OCI-LY7 (cell line): ENCODE measurements at regions not wholly inside any gene's neighbourhood (a gene's known extent, or its start where the extent isn't known, plus 50 kb on each side); places are given as distances from the start of the nearest gene placed in this dataset.

ENCODE experiments used
- BruUV-seq: library from RNA; stranded (reverse); fragments of 400-500 nt; replicated peaks from 2 replicates; lab custom pipeline; 2021; lab: Mats Ljungman, UMichigan
- CTCF ChIA-PET: fragments of 300-600 bp; sonication (Branson Sonifier 250); formaldehyde crosslinking; loops from one replicate; lab custom pipeline; 2022; ENCODE audit warnings: antibody characterized with exemption; ENCODE audit not compliant: unreplicated experiment; lab: Charles Lee
- POLR2A ChIA-PET: fragments of 300-600 bp; sonication (Branson Sonifier 250); formaldehyde crosslinking; loops from one replicate; lab custom pipeline; 2022; ENCODE audit warnings: antibody characterized with exemption; lab: Charles Lee
- DNase-seq: peaks from one replicate; pipeline ENCODE4 v3.0.0-alpha.2; 2015; ENCODE audit warnings: low spot score
- H2AFZ ChIP-seq: fragments of 200-600 bp; sonication (generic), shearing (Covaris generic); 2 replicates; pipeline ENCODE4 v1.6.1; 2014; ENCODE audit warnings: mild to moderate bottlenecking, antibody characterized with exemption, low read length, moderate library complexity
- H3K27ac ChIP-seq: fragments of 200-600 bp; sonication (generic); 2 replicates; pipeline ENCODE4 v1.5.1; 2014; ENCODE audit warnings: mixed run types, low read depth, mild to moderate bottlenecking, moderate library complexity, low read length, inconsistent platforms; ENCODE audit not compliant: poor library complexity, severe bottlenecking
- H3K36me3 ChIP-seq: fragments of 200-600 bp; sonication (generic); 2 replicates; pipeline ENCODE4 v1.6.1; 2014; ENCODE audit warnings: mild to moderate bottlenecking, antibody characterized with exemption, low read length, moderate library complexity, mixed read lengths; ENCODE audit not compliant: insufficient read depth
- H3K4me1 ChIP-seq: fragments of 200-600 bp; sonication (generic); 2 replicates; pipeline ENCODE4 v1.5.1; 2014; ENCODE audit warnings: mild to moderate bottlenecking, low read length; ENCODE audit not compliant: insufficient read depth, poor library complexity, severe bottlenecking
- H3K4me2 ChIP-seq: fragments of 200-600 bp; sonication (generic); 2 replicates; pipeline ENCODE4 v1.6.1; 2014; ENCODE audit warnings: mild to moderate bottlenecking, low read length
- H3K4me3 ChIP-seq: fragments of 200-600 bp; sonication (generic); 2 replicates; pipeline ENCODE4 v1.5.1; 2014; ENCODE audit warnings: mild to moderate bottlenecking, low read depth, low read length; ENCODE audit not compliant: poor library complexity, severe bottlenecking
- H3K79me2 ChIP-seq: fragments of 200-600 bp; sonication (generic); 2 replicates; pipeline ENCODE4 v1.6.1; 2016; ENCODE audit warnings: low read depth, mild to moderate bottlenecking, low read length, moderate library complexity, mixed read lengths; ENCODE audit not compliant: insufficient read depth
- H3K9me2 ChIP-seq: fragments of 200-600 bp; sonication (generic); 2 replicates; pipeline ENCODE4 v1.6.1; 2016; ENCODE audit warnings: mild to moderate bottlenecking, low read length, mixed read lengths; ENCODE audit not compliant: insufficient read depth
- H3K9me3 ChIP-seq: fragments of 200-600 bp; sonication (generic); 2 replicates; pipeline ENCODE4 v1.6.1; 2014; ENCODE audit warnings: mild to moderate bottlenecking, mixed run types, low read length, mixed read lengths
- H4K20me1 ChIP-seq: fragments of 200-600 bp; sonication (generic); 2 replicates; pipeline ENCODE4 v1.6.1; 2014; ENCODE audit warnings: mild to moderate bottlenecking, antibody characterized with exemption, low read length, moderate library complexity, mixed read lengths; ENCODE audit not compliant: insufficient read depth
- CTCF ChIP-seq: fragments of 200-600 bp; sonication (generic); conservative IDR thresholded peaks from 2 replicates; pipeline ENCODE4 v1.5.1; 2014; ENCODE audit warnings: mild to moderate bottlenecking, antibody characterized with exemption, low read length, moderate library complexity, mixed read lengths
- EZH2phosphoT487 ChIP-seq: fragments of 200-600 bp; sonication (generic); IDR thresholded peaks from 2 replicates; pipeline ENCODE4 v1.6.1; 2018; ENCODE audit warnings: low read depth, borderline replicate concordance, mild to moderate bottlenecking, mixed run types, antibody characterized with exemption, low read length, moderate library complexity, mixed read lengths
- intact Hi-C: fragments of 100-400 bp; cut with micrococcal nuclease; formaldehyde crosslinking; loops from one replicate; pipeline ENCODE4 v1.10.0; 2022; ENCODE audit not compliant: unreplicated experiment

DNA sequence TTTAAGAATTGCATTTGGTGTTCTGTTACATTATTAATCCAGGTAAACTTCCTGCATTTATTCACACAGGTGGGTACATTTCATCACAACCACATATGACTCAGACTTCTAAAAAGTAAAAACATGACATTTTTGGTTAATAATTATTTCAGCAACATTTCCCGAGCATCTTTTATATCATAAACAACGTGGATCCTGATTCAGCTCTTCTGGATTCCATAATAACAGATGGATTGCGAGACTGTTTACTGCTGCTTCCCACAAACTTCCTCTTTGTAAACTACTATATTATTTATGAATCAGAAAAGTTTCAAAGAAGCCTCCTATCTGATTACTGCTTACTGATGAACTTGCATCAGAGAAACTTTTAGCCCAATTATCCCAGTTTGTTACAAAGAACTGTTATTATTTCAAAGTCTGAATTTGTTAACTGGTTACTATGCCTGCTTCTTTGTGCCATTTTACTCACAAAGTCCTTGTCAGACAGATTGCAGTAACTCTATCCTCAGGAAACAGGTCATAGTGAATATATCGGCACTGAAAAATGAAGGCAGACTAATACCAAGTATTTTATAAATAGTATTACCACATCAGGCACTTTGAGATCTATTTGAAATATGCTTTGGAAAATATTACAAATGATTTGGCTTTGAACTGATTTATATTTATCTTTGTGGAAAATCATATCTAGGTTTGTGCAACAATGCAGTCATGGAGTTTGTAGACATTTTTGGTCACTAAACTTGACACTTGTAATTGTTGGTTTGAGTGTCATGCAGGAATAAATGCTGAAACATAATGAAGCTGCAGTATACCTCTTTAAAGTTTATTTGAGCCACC, 511.6 kb downstream of the PLCL1 start:
- H3K27ac ChIP-seq: no peak overlapping the region
- no peaks in the 10 kb centered on the region for H3K79me2 ChIP-seq
- H3K9me2 ChIP-seq: no peaks in the 10 kb centered on the region
- intact Hi-C loops: loop anchor here (2.0 to 10.0 kb wide), 3 partner anchors 339 to 1171 kb away; no protein-coding TSS in a partner anchor
- TF ChIP-seq CTCF: no peak
- TF ChIP-seq EZH2phosphoT487: no peak
- H3K4me3 ChIP-seq: no peak overlapping the region
- DNase-seq: no peak
- POLR2A ChIA-PET: no interaction called here
- H3K9me3 ChIP-seq: no peaks in the 10 kb centered on the region
- no TSS peak for BruUV-seq
- H3K36me3 ChIP-seq: no peaks in the 10 kb centered on the region
- no peaks in the 10 kb centered on the region for H4K20me1 ChIP-seq
- CTCF ChIA-PET: no interaction called here
- H3K4me2 ChIP-seq: no peak overlapping the region
- peak overlapping the region; percentile 65 for H2AFZ ChIP-seq
- peaks cover 36% of the 10 kb centered on the region for H3K4me1 ChIP-seq

DNA sequence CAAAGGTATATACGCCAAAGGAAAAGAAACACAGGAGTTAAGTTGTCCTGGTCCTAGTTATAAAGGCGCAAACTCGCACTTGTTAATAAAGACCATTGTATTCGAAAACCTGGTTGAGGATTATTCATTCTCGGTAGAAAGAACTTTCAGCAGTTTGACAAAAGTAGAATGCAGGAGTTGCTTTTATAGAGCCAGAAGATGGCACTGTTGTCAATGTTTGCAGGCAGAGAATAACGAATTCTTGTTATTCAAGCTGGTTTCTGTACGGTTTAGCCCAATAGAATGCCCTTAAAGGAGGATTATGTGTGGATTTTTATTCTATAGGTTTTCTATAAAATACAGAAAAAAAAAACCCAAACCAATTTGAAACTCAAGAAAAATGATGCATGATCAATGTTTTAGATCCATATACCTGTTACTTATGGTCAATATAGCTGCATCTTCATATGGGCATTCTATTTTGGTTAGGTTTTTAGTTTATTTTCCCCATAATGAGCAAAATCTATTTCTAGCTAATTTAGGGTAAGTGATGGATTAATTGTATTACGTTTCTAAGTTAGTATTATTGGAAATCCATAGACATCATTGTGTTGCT, 510.3 kb downstream of the PLCL1 start:
- Histone ChIP-seq H3K36me3 (no peaks in the 10 kb centered on the region), H3K9me3 (no peaks in the 10 kb centered on the region), H3K9me2 (no peaks in the 10 kb centered on the region), H3K27ac (no peak overlapping the region), H3K4me3 (no peak overlapping the region), H4K20me1 (no peaks in the 10 kb centered on the region), H3K4me2 (peak overlapping the region; percentile 17; the same call in 1 of the 2 replicates), H3K4me1 (peaks cover 36% of the 10 kb centered on the region), H2AFZ (peak overlapping the region; percentile 65; the same call in 1 of the 2 replicates), H3K79me2 (no peaks in the 10 kb centered on the region)
- intact Hi-C loops: loop anchor here (2.0 to 10.0 kb wide), 3 partner anchors 340 to 1172 kb away; no protein-coding TSS in a partner anchor
- ChIA-PET POLR2A (interaction anchor here (0.7 to 1.2 kb wide), 2 partner anchors 1024 to 1174 kb away, joined by 3 to 4 read pairs; no protein-coding TSS in a partner anchor), CTCF (no interaction called here)
- no TSS peak for BruUV-seq
- DNase-seq: peak; percentile 82
- no peak for TF ChIP-seq EZH2phosphoT487
- peak; percentile 96 for TF ChIP-seq CTCF
